Keratinocyte (primary cell): ENCODE measurements at regions not wholly inside any gene's neighbourhood (a gene's known extent, or its start where the extent isn't known, plus 50 kb on each side); places are given as distances from the start of the nearest gene placed in this dataset.

ENCODE experiments used
- DNase-seq: peaks from one replicate; pipeline ENCODE4 v3.0.0-alpha.2; 2011; ENCODE audit warnings: low read depth, missing footprints, low spot score
- FAIRE-seq: peaks from 2 replicates; lab custom pipeline; 2011; peaks lifted over from hg19 to GRCh38; lab: Jason Lieb, UNC
- H2AFZ ChIP-seq: 2 replicates; pipeline ENCODE4 v1.6.0; 2012; ENCODE audit warnings: low read length, control low read depth, inconsistent platforms; ENCODE audit not compliant: control insufficient read depth
- H3K27ac ChIP-seq: 2 replicates; pipeline ENCODE4 v1.5.1; 2011; ENCODE audit warnings: low read length; ENCODE audit not compliant: control insufficient read depth, insufficient read depth
- H3K27me3 ChIP-seq: 3 replicates; pipeline ENCODE4 v1.6.0; 2011; ENCODE audit warnings: low read length; ENCODE audit not compliant: control insufficient read depth, insufficient read depth; ENCODE audit errors: extremely low read depth
- H3K36me3 ChIP-seq, 2 experiments: 2 replicates in 1 of 2; 3 replicates in 1 of 2; pipeline ENCODE4 v1.5.1; 2011; ENCODE audit warnings: low read length in 2 of 2, mild to moderate bottlenecking in 1 of 2; ENCODE audit not compliant: control insufficient read depth in 2 of 2, insufficient read depth in 2 of 2; ENCODE audit errors: extremely low read depth in 1 of 2
- H3K4me1 ChIP-seq: 3 replicates; pipeline ENCODE4 v1.5.1; 2011; ENCODE audit warnings: low read length; ENCODE audit not compliant: control insufficient read depth, insufficient read depth; ENCODE audit errors: extremely low read depth
- H3K4me2 ChIP-seq: 3 replicates; pipeline ENCODE4 v1.6.0; 2011; ENCODE audit warnings: low read depth, low read length; ENCODE audit not compliant: control insufficient read depth, insufficient read depth; ENCODE audit errors: extremely low read depth
- H3K4me3 ChIP-seq, 3 experiments: fragments of 200-600 bp in 1 of 3; sonication (generic) in 1 of 3; 2 replicates in 2 of 3; 3 replicates in 1 of 3; pipeline ENCODE4 v1.5.1; 2011 to 2016; ENCODE audit warnings: low read length in 3 of 3, mild to moderate bottlenecking in 3 of 3, control low read depth in 2 of 3, inconsistent platforms in 1 of 3, low read depth in 1 of 3, mixed read lengths in 1 of 3, mixed run types in 1 of 3, moderate library complexity in 1 of 3; ENCODE audit not compliant: control insufficient read depth in 2 of 3, insufficient read depth in 2 of 3; ENCODE audit errors: extremely low read depth in 1 of 3
- H3K79me2 ChIP-seq: 2 replicates; pipeline ENCODE4 v1.6.0; 2012; ENCODE audit warnings: low read length; ENCODE audit not compliant: control insufficient read depth, insufficient read depth
- H3K9ac ChIP-seq: 3 replicates; pipeline ENCODE4 v1.6.0; 2011; ENCODE audit warnings: low read length; ENCODE audit not compliant: control insufficient read depth, insufficient read depth; ENCODE audit errors: extremely low read depth
- H3K9me1 ChIP-seq: 3 replicates; pipeline ENCODE4 v1.6.0; 2011; ENCODE audit warnings: low read length; ENCODE audit not compliant: control insufficient read depth, insufficient read depth; ENCODE audit errors: extremely low read depth
- H3K9me3 ChIP-seq: 2 replicates; pipeline ENCODE4 v1.5.1; 2012; ENCODE audit warnings: low read depth, low read length; ENCODE audit not compliant: control insufficient read depth
- H4K20me1 ChIP-seq: 3 replicates; pipeline ENCODE4 v1.6.0; 2011; ENCODE audit warnings: low read length; ENCODE audit not compliant: control insufficient read depth, insufficient read depth; ENCODE audit errors: extremely low read depth
- CTCF ChIP-seq, 3 experiments: IDR thresholded peaks in 1 of 3; conservative IDR thresholded peaks in 1 of 3; optimal IDR thresholded peaks in 1 of 3; 2 replicates in 2 of 3; 3 replicates in 1 of 3; pipeline versions ENCODE3 to v1.5.1; 2011; ENCODE audit warnings: low read length in 3 of 3, mild to moderate bottlenecking in 3 of 3, moderate library complexity in 2 of 3, control low read depth in 1 of 3, inconsistent platforms in 1 of 3; ENCODE audit not compliant: insufficient read depth in 2 of 3; ENCODE audit errors: extremely low read depth in 1 of 3
- EZH2 ChIP-seq: IDR thresholded peaks from one replicate; pipeline ENCODE4 v1.6.1; 2012; ENCODE audit warnings: inconsistent platforms, mild to moderate bottlenecking, low read length, moderate library complexity
- dilution Hi-C: fragments of 300-500 bp; cut with MboI; formaldehyde crosslinking; loops from one replicate; pipeline ENCODE4 v1.7.0; 2020; ENCODE audit warnings: low sequenced_read_pairs; ENCODE audit not compliant: extremely low pct_ligation_motif_present

GRCh38 chr17:14619821-14620220 lies 318.9 kb downstream of the HS3ST3B1 start:
- Histone ChIP-seq H2AFZ (peak overlapping the region; percentile 49), H3K36me3 (no peaks in the 10 kb centered on the region), H3K9ac (no peak overlapping the region), H3K4me2 (no peak overlapping the region), H3K9me1 (no peaks in the 10 kb centered on the region), H3K27ac (no peak overlapping the region), H3K4me3 (no peak overlapping the region), H3K79me2 (no peaks in the 10 kb centered on the region), H3K9me3 (no peaks in the 10 kb centered on the region), H3K27me3 (no peaks in the 10 kb centered on the region), H3K4me1 (peaks cover 14% of the 10 kb centered on the region), H4K20me1 (no peaks in the 10 kb centered on the region)
- dilution Hi-C loops = no loop called here
- FAIRE-seq (peak; percentile 94), DNase-seq (peak; percentile 15)
- no peak for TF ChIP-seq EZH2
- TF ChIP-seq CTCF (optimal IDR thresholded peaks at IDR 0.05 in 1 of 3, IDR thresholded peaks at IDR 0.05 in 1 of 3, conservative IDR thresholded peaks at IDR 0.05 in 1 of 3; ENCODE audit: extremely low read depth in 1 of 3, insufficient read depth in 2 of 3, low read length in 3 of 3) = no peak

DNA sequence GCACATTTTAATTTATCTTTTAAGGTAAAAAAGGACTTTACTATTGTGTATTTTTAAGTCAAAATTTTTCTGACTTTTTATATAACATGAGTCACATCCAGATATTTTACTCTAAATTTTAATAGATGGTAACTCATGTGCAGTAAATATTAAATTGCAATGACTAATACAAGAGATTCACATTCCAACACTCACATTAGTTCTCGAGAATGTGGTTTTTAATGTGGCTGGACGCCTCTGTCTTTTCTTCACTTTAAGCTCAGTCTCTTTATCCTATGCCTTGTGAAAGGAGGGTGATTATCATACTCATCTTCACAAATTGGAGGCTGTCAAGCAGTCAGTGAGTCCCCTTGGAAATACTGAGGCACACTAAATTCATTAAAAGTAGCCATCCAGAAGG lies 315.6 kb downstream of the HS3ST3B1 start:
- H3K9me3 ChIP-seq = no peaks in the 10 kb centered on the region
- no peak for TF ChIP-seq EZH2
- TF ChIP-seq CTCF (optimal IDR thresholded peaks at IDR 0.05 in 1 of 3, IDR thresholded peaks at IDR 0.05 in 1 of 3, conservative IDR thresholded peaks at IDR 0.05 in 1 of 3; ENCODE audit: extremely low read depth in 1 of 3, insufficient read depth in 2 of 3, low read length in 3 of 3) = no peak
- H3K36me3 ChIP-seq = no peaks in the 10 kb centered on the region
- H3K4me2 ChIP-seq = no peak overlapping the region
- no peaks in the 10 kb centered on the region for H3K79me2 ChIP-seq
- H2AFZ ChIP-seq = no peak overlapping the region
- no peak overlapping the region for H3K4me3 ChIP-seq
- H3K9me1 ChIP-seq = no peaks in the 10 kb centered on the region
- H3K4me1 ChIP-seq = peaks cover 3% of the 10 kb centered on the region
- no peak overlapping the region for H3K9ac ChIP-seq
- FAIRE-seq (no peak), DNase-seq (no peak)
- H3K27ac ChIP-seq = no peak overlapping the region
- no peaks in the 10 kb centered on the region for H3K27me3 ChIP-seq
- no peaks in the 10 kb centered on the region for H4K20me1 ChIP-seq
- dilution Hi-C loops = no loop called here
